HepG2 (cell line): ENCODE measurements at regions not wholly inside any gene's neighbourhood (a gene's known extent, or its start where the extent isn't known, plus 50 kb on each side); places are given as distances from the start of the nearest gene placed in this dataset.

Source experiments
- ATAC-seq: fragments of 200-7000 bp; cut with Tn5 transposase; 3 replicates; pipeline ENCODE4 v1.9.1; 2020; ENCODE audit warnings: mild to moderate bottlenecking, moderate library complexity
- BruUV-seq: library from RNA; stranded (reverse); fragments of 400-500 nt; replicated peaks from 2 replicates; lab custom pipeline; 2021; lab: Mats Ljungman, UMichigan
- CTCF ChIA-PET: fragments of 300-600 bp; formaldehyde crosslinking; extraction: SDS; loops from one replicate; lab custom pipeline; 2021; ENCODE audit warnings: low total read pairs, inconsistent platforms, low intra/inter-chr PET ratio; lab: Yijun Ruan, JAX
- POLR2A ChIA-PET: fragments of 350-600 bp; sonication (Branson Sonifier 250); formaldehyde crosslinking; loops from one replicate; lab custom pipeline; 2020; ENCODE audit warnings: antibody characterized with exemption, inconsistent platforms; lab: Yijun Ruan, JAX
- DNase-seq: peaks from one replicate; pipeline ENCODE4 v3.0.0-alpha.2; 2015; ENCODE audit warnings: low spot score
- FAIRE-seq: peaks from 3 replicates; lab custom pipeline; 2011; peaks lifted over from hg19 to GRCh38; lab: Jason Lieb, UNC
- H2AFZ ChIP-seq: one replicate; pipeline ENCODE4 v1.6.1; 2011; ENCODE audit warnings: low read length, inconsistent platforms
- H3K27ac ChIP-seq: fragments of 300-600 bp; 3 replicates; pipeline ENCODE4 v1.8.0; 2011; ENCODE audit warnings: mixed run types, mild to moderate bottlenecking, mixed read lengths, low read length, inconsistent platforms; ENCODE audit not compliant: insufficient read depth; ENCODE audit errors: extremely low read length
- H3K27me3 ChIP-seq, 2 experiments: fragments of 200-600 bp in 1 of 2; 2 replicates in 1 of 2; 3 replicates in 1 of 2; pipeline versions ENCODE4 v1.6.0 to v1.8.0; 2011; ENCODE audit warnings: low read length in 2 of 2, mild to moderate bottlenecking in 2 of 2, moderate library complexity in 2 of 2, inconsistent platforms in 1 of 2; ENCODE audit not compliant: insufficient read depth in 2 of 2, control insufficient read depth in 1 of 2
- H3K36me3 ChIP-seq, 2 experiments: fragments of 200-600 bp in 1 of 2; replicated peaks in 1 of 2; 2 replicates in 1 of 2; 3 replicates in 1 of 2; pipeline versions ENCODE4 v1.5.1 to v1.8.0; 2011; ENCODE audit warnings: low read length in 2 of 2, inconsistent platforms in 1 of 2; ENCODE audit not compliant: insufficient read depth in 2 of 2, control insufficient read depth in 1 of 2
- H3K4me1 ChIP-seq: 2 replicates; pipeline ENCODE4 v1.5.1; 2012; ENCODE audit warnings: low read length, inconsistent platforms; ENCODE audit not compliant: insufficient read depth
- H3K4me2 ChIP-seq: 2 replicates; pipeline ENCODE4 v1.6.0; 2011; ENCODE audit warnings: low read depth, low read length, inconsistent platforms
- H3K4me3 ChIP-seq, 3 experiments: fragments of 200-600 bp in 1 of 3; sonication (generic), shearing (Covaris generic) in 1 of 3; replicated peaks in 1 of 3; 2 replicates each; pipeline ENCODE4 v1.5.1; 2011 to 2016; ENCODE audit warnings: low read length in 3 of 3, inconsistent platforms in 2 of 3, low read depth in 2 of 3, mild to moderate bottlenecking in 2 of 3, control low read depth in 1 of 3, mixed read lengths in 1 of 3; ENCODE audit not compliant: insufficient read depth in 1 of 3
- H3K79me2 ChIP-seq: one replicate; pipeline ENCODE4 v1.6.1; 2011; ENCODE audit warnings: low read length, inconsistent platforms; ENCODE audit not compliant: insufficient read depth
- H3K9ac ChIP-seq: 2 replicates; pipeline ENCODE4 v1.6.0; 2011; ENCODE audit warnings: mild to moderate bottlenecking, low read depth, low read length, inconsistent platforms; ENCODE audit not compliant: insufficient read depth
- H3K9me3 ChIP-seq: 2 replicates; pipeline ENCODE4 v1.5.1; 2012; ENCODE audit warnings: mild to moderate bottlenecking, low read length
- H4K20me1 ChIP-seq: 2 replicates; pipeline ENCODE4 v1.6.0; 2011; ENCODE audit warnings: inconsistent platforms, mild to moderate bottlenecking, low read length, moderate library complexity; ENCODE audit not compliant: insufficient read depth
- BRCA1 ChIP-seq: sonication (generic); formaldehyde crosslinking; IDR thresholded peaks from 2 replicates; pipeline ENCODE4 v1.4.0; 2020; ENCODE audit warnings: missing genetic modification reagents
- EED ChIP-seq: sonication (generic); formaldehyde crosslinking; IDR thresholded peaks from 2 replicates; pipeline ENCODE4 v1.5.0; 2020; ENCODE audit warnings: mild to moderate bottlenecking, missing genetic modification reagents
- HNRNPK ChIP-seq: fragments of 200-400 bp; formaldehyde crosslinking; IDR thresholded peaks from 2 replicates; pipeline ENCODE4 v1.6.1; 2018; ENCODE audit warnings: low read length, low read depth, moderate library complexity, mild to moderate bottlenecking; ENCODE audit not compliant: poor library complexity, severe bottlenecking
- MTA1 ChIP-seq: sonication (generic); formaldehyde crosslinking; IDR thresholded peaks from 2 replicates; pipeline ENCODE4 v1.4.0; 2020; ENCODE audit warnings: missing genetic modification reagents, mild to moderate bottlenecking, borderline replicate concordance
- MXI1 ChIP-seq: IDR thresholded peaks from 3 replicates; pipeline ENCODE4 v1.6.1; 2012; ENCODE audit warnings: low read depth, low read length, inconsistent platforms, borderline replicate concordance
- NCOA2 ChIP-seq: sonication (generic); formaldehyde crosslinking; IDR thresholded peaks from 2 replicates; pipeline ENCODE4 v1.8.0; 2022; ENCODE audit warnings: inconsistent platforms
- NFYC ChIP-seq: IDR thresholded peaks from 2 replicates; pipeline ENCODE4 v1.6.1; 2016; ENCODE audit warnings: missing genetic modification reagents, missing compliant biosample characterization
- SALL2 ChIP-seq: sonication (generic); formaldehyde crosslinking; IDR thresholded peaks from 2 replicates; pipeline ENCODE4 v1.8.1; 2023; ENCODE audit warnings: mild to moderate bottlenecking, missing genetic modification reagents, inconsistent platforms
- SMARCE1 ChIP-seq: fragments of 450-650 bp; IDR thresholded peaks from 2 replicates; pipeline ENCODE4 v1.6.1; 2017; ENCODE audit warnings: borderline replicate concordance
- SMC3 ChIP-seq: IDR thresholded peaks from 2 replicates; pipeline ENCODE4 v1.6.1; 2011; ENCODE audit warnings: low read length, improper control_type of control experiment
- ZBTB44 ChIP-seq: sonication (generic); formaldehyde crosslinking; IDR thresholded peaks from 2 replicates; pipeline ENCODE4 v1.4.0; 2020; ENCODE audit warnings: missing genetic modification reagents
- ZFP36L1 ChIP-seq: sonication (generic); formaldehyde crosslinking; IDR thresholded peaks from 2 replicates; pipeline ENCODE4 v1.8.0; 2022; ENCODE audit warnings: mild to moderate bottlenecking, missing genetic modification reagents, moderate library complexity
- ZNF292 ChIP-seq: sonication (generic); formaldehyde crosslinking; IDR thresholded peaks from 2 replicates; pipeline ENCODE4 v1.8.1; 2022; ENCODE audit warnings: mild to moderate bottlenecking, low read depth, missing genetic modification reagents, borderline replicate concordance
- ZNF841 ChIP-seq: sonication (generic); formaldehyde crosslinking; IDR thresholded peaks from 2 replicates; pipeline ENCODE4 v1.8.1; 2023; ENCODE audit warnings: missing genetic modification reagents, borderline replicate concordance
- ZSCAN12 ChIP-seq: sonication (generic); formaldehyde crosslinking; IDR thresholded peaks from 2 replicates; pipeline ENCODE4 v1.9.0; 2021; ENCODE audit warnings: mild to moderate bottlenecking, missing genetic modification reagents
- in situ Hi-C: cut with HindIII; loops from 2 replicates; pipeline ENCODE4 v1.10.0; 2017; ENCODE audit warnings: low pct_unique_long_range_greater_than_20kb; ENCODE audit not compliant: extremely low pct_ligation_motif_present
- intact Hi-C: fragments of 100-400 bp; cut with micrococcal nuclease; formaldehyde crosslinking; loops from one replicate; pipeline ENCODE4 v1.10.0; 2022; ENCODE audit not compliant: unreplicated experiment

- FAIRE-seq (no peak), DNase-seq (no peak), ATAC-seq (no peak)
- Histone ChIP-seq H3K79me2 (no peaks in the 10 kb centered on the region), H3K27ac (no peak overlapping the region), H3K9ac (no peak overlapping the region), H2AFZ (no peak overlapping the region), H3K4me1 (no peaks in the 10 kb centered on the region), H4K20me1 (no peaks in the 10 kb centered on the region), H3K9me3 (no peaks in the 10 kb centered on the region), H3K36me3 (no peaks in the 10 kb centered on the region), H3K27me3 (no peaks in the 10 kb centered on the region; a peak in 1 of 5 replicates), H3K4me2 (no peak overlapping the region), H3K4me3 (no peak overlapping the region)
- TF ChIP-seq NCOA2, result no peak
- TF ChIP-seq MTA1, result no peak
- no peak for TF ChIP-seq SALL2
- no peak for TF ChIP-seq SMARCE1
- no peak for TF ChIP-seq NFYC (CRISPR knock-in tag)
- no peak for TF ChIP-seq ZBTB44 (CRISPR knock-in tag)
- no peak for TF ChIP-seq ZNF292 (CRISPR knock-in tag)
- no peak for TF ChIP-seq BRCA1 (CRISPR knock-in tag)
- no peak for TF ChIP-seq ZNF841 (CRISPR knock-in tag)
- TF ChIP-seq ZFP36L1, result no peak
- no peak for TF ChIP-seq HNRNPK
- no peak for TF ChIP-seq SMC3
- TF ChIP-seq MXI1, result no peak
- no peak for TF ChIP-seq EED (CRISPR knock-in tag)
- TF ChIP-seq ZSCAN12, result no peak
- intact Hi-C loops (no loop called here), in situ Hi-C loops (no loop called here)
- ChIA-PET POLR2A (no interaction called here), CTCF (no interaction called here)
- BruUV-seq, result no TSS peak
Measured at GRCh38 chr2:55811048-55811447, 112.5 kb downstream of the EFEMP1 start.
